GM23338 (cell line): ENCODE measurements at regions not wholly inside any gene's neighbourhood (a gene's known extent, or its start where the extent isn't known, plus 50 kb on each side); places are given as distances from the start of the nearest gene placed in this dataset.

ENCODE experiments used
- CREB1 ChIP-seq: fragments of 250-450 bp; sonication (Bioruptor Pico); IDR thresholded peaks from 2 replicates; pipeline ENCODE4 v1.5.0; 2020; ENCODE audit warnings: low read depth, mild to moderate bottlenecking, moderate library complexity
- ETS1 ChIP-seq: IDR thresholded peaks from 2 replicates; pipeline ENCODE4 v1.6.1; 2016; ENCODE audit warnings: antibody characterized with exemption
- EZH2 ChIP-seq: fragments of 200-600 bp; sonication (generic); IDR thresholded peaks from one replicate; pipeline ENCODE4 v1.8.0; 2017; ENCODE audit warnings: antibody characterized with exemption, mild to moderate bottlenecking, low read depth; ENCODE audit not compliant: unreplicated experiment
- EZH2phosphoT487 ChIP-seq: fragments of 200-600 bp; sonication (generic); IDR thresholded peaks from one replicate; pipeline ENCODE4 v1.8.1; 2018; ENCODE audit warnings: antibody characterized with exemption; ENCODE audit not compliant: unreplicated experiment
- JUNB ChIP-seq: IDR thresholded peaks from one replicate; pipeline ENCODE4 v1.6.1; 2016; ENCODE audit warnings: antibody characterized with exemption; ENCODE audit not compliant: unreplicated experiment
- NANOG ChIP-seq: IDR thresholded peaks from 2 replicates; pipeline ENCODE4 v1.6.1; 2016; ENCODE audit warnings: antibody characterized with exemption, borderline replicate concordance
- POLR2AphosphoS5 ChIP-seq: IDR thresholded peaks from 2 replicates; pipeline ENCODE4 v1.6.1; 2016; ENCODE audit warnings: antibody characterized with exemption, low read depth
- STAT1 ChIP-seq: IDR thresholded peaks from one replicate; pipeline ENCODE4 v1.6.1; 2016; ENCODE audit warnings: antibody characterized with exemption; ENCODE audit not compliant: unreplicated experiment
- ZNF114 ChIP-seq: fragments of 250-450 bp; sonication (Bioruptor Pico); IDR thresholded peaks from 2 replicates; pipeline ENCODE4 v1.5.0; 2020; ENCODE audit warnings: mild to moderate bottlenecking, moderate library complexity
- ZNF331 ChIP-seq: fragments of 250-450 bp; sonication (Bioruptor Pico); IDR thresholded peaks from 2 replicates; pipeline ENCODE4 v1.5.0; 2020; ENCODE audit warnings: low read depth, mild to moderate bottlenecking, moderate library complexity
- TF ChIP-seq, protein P1 (sequence below), 2 experiments: fragments of 200-600 bp in 1 of 2; sonication (generic) in 1 of 2; conservative IDR thresholded peaks; 2 replicates each; pipeline versions ENCODE4 v1.5.1 to v1.6.1; 2016 to 2017; ENCODE audit warnings: antibody characterized with exemption in 2 of 2, low read depth in 2 of 2, mild to moderate bottlenecking in 2 of 2, moderate library complexity in 1 of 2
- TF ChIP-seq, protein P2 (sequence below): IDR thresholded peaks from one replicate; pipeline ENCODE4 v1.6.1; 2018; ENCODE audit warnings: antibody characterized with exemption; ENCODE audit not compliant: unreplicated experiment
- TF ChIP-seq, protein P3 (sequence below): fragments of 250-450 bp; sonication (Bioruptor Pico); IDR thresholded peaks from 2 replicates; pipeline ENCODE4 v1.5.0; 2020; ENCODE audit warnings: mild to moderate bottlenecking, moderate library complexity

DNA sequence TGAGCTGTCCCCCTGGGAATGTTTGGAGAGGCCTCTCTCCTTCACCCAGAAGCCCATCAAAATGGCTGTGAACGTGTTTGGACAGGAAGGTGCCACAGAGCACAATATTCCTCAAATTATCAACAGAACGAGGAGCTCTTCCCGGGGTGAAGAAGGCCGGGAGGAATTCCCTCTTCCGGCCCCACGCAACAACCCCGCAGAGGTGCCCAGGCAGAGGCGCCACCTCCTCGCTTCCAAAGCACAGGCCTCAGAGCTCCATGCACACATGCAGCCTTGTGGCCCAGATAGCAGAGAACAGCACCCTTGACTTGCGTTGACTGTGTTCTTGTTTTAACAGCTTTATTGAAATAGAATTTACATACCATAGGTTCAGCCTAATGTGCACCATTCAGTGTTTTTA, 152.5 kb upstream of the SALL3 start:
- TF ChIP-seq, protein P1, sequence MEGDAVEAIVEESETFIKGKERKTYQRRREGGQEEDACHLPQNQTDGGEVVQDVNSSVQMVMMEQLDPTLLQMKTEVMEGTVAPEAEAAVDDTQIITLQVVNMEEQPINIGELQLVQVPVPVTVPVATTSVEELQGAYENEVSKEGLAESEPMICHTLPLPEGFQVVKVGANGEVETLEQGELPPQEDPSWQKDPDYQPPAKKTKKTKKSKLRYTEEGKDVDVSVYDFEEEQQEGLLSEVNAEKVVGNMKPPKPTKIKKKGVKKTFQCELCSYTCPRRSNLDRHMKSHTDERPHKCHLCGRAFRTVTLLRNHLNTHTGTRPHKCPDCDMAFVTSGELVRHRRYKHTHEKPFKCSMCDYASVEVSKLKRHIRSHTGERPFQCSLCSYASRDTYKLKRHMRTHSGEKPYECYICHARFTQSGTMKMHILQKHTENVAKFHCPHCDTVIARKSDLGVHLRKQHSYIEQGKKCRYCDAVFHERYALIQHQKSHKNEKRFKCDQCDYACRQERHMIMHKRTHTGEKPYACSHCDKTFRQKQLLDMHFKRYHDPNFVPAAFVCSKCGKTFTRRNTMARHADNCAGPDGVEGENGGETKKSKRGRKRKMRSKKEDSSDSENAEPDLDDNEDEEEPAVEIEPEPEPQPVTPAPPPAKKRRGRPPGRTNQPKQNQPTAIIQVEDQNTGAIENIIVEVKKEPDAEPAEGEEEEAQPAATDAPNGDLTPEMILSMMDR (conservative IDR thresholded peaks at IDR 0.05; ENCODE audit: low read depth in 2 of 2), result no peak
- TF ChIP-seq, protein P2, sequence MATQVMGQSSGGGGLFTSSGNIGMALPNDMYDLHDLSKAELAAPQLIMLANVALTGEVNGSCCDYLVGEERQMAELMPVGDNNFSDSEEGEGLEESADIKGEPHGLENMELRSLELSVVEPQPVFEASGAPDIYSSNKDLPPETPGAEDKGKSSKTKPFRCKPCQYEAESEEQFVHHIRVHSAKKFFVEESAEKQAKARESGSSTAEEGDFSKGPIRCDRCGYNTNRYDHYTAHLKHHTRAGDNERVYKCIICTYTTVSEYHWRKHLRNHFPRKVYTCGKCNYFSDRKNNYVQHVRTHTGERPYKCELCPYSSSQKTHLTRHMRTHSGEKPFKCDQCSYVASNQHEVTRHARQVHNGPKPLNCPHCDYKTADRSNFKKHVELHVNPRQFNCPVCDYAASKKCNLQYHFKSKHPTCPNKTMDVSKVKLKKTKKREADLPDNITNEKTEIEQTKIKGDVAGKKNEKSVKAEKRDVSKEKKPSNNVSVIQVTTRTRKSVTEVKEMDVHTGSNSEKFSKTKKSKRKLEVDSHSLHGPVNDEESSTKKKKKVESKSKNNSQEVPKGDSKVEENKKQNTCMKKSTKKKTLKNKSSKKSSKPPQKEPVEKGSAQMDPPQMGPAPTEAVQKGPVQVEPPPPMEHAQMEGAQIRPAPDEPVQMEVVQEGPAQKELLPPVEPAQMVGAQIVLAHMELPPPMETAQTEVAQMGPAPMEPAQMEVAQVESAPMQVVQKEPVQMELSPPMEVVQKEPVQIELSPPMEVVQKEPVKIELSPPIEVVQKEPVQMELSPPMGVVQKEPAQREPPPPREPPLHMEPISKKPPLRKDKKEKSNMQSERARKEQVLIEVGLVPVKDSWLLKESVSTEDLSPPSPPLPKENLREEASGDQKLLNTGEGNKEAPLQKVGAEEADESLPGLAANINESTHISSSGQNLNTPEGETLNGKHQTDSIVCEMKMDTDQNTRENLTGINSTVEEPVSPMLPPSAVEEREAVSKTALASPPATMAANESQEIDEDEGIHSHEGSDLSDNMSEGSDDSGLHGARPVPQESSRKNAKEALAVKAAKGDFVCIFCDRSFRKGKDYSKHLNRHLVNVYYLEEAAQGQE, result no peak
- TF ChIP-seq POLR2AphosphoS5 (no peak), EZH2 (no peak), JUNB (no peak), CREB1 (CRISPR knock-in tag) (no peak), STAT1 (no peak), EZH2phosphoT487 (no peak), ZNF114 (CRISPR knock-in tag) (no peak), ZNF331 (CRISPR knock-in tag) (no peak), NANOG (no peak), ETS1 (no peak)
- TF ChIP-seq, protein P3, sequence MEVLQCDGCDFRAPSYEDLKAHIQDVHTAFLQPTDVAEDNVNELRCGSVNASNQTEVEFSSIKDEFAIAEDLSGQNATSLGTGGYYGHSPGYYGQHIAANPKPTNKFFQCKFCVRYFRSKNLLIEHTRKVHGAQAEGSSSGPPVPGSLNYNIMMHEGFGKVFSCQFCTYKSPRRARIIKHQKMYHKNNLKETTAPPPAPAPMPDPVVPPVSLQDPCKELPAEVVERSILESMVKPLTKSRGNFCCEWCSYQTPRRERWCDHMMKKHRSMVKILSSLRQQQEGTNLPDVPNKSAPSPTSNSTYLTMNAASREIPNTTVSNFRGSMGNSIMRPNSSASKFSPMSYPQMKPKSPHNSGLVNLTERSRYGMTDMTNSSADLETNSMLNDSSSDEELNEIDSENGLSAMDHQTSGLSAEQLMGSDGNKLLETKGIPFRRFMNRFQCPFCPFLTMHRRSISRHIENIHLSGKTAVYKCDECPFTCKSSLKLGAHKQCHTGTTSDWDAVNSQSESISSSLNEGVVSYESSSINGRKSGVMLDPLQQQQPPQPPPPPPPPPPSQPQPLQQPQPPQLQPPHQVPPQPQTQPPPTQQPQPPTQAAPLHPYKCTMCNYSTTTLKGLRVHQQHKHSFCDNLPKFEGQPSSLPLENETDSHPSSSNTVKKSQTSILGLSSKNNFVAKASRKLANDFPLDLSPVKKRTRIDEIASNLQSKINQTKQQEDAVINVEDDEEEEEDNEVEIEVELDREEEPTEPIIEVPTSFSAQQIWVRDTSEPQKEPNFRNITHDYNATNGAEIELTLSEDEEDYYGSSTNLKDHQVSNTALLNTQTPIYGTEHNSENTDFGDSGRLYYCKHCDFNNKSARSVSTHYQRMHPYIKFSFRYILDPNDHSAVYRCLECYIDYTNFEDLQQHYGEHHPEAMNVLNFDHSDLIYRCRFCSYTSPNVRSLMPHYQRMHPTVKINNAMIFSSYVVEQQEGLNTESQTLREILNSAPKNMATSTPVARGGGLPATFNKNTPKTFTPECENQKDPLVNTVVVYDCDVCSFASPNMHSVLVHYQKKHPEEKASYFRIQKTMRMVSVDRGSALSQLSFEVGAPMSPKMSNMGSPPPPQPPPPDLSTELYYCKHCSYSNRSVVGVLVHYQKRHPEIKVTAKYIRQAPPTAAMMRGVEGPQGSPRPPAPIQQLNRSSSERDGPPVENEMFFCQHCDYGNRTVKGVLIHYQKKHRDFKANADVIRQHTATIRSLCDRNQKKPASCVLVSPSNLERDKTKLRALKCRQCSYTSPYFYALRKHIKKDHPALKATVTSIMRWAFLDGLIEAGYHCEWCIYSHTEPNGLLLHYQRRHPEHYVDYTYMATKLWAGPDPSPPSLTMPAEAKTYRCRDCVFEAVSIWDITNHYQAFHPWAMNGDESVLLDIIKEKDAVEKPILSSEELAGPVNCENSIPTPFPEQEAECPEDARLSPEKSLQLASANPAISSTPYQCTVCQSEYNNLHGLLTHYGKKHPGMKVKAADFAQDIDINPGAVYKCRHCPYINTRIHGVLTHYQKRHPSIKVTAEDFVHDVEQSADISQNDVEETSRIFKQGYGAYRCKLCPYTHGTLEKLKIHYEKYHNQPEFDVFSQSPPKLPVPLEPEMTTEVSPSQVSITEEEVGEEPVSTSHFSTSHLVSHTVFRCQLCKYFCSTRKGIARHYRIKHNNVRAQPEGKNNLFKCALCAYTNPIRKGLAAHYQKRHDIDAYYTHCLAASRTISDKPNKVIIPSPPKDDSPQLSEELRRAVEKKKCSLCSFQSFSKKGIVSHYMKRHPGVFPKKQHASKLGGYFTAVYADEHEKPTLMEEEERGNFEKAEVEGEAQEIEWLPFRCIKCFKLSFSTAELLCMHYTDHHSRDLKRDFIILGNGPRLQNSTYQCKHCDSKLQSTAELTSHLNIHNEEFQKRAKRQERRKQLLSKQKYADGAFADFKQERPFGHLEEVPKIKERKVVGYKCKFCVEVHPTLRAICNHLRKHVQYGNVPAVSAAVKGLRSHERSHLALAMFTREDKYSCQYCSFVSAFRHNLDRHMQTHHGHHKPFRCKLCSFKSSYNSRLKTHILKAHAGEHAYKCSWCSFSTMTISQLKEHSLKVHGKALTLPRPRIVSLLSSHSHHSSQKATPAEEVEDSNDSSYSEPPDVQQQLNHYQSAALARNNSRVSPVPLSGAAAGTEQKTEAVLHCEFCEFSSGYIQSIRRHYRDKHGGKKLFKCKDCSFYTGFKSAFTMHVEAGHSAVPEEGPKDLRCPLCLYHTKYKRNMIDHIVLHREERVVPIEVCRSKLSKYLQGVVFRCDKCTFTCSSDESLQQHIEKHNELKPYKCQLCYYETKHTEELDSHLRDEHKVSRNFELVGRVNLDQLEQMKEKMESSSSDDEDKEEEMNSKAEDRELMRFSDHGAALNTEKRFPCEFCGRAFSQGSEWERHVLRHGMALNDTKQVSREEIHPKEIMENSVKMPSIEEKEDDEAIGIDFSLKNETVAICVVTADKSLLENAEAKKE (CRISPR knock-in tag), result no peak
